HG03558 (cell line): ENCODE measurements at regions not wholly inside any gene's neighbourhood (a gene's known extent, or its start where the extent isn't known, plus 50 kb on each side); places are given as distances from the start of the nearest gene placed in this dataset.
"Not testable (repeated sequence)": the region's sequence is repeated elsewhere in the genome, so short reads cannot be mapped to it uniquely, and the experiment has no call there.

Experiments
- ATAC-seq: cut with Tn5 transposase; IDR thresholded peaks from one replicate; pipeline ENCODE4 v1.9.1; 2021; ENCODE audit warnings: moderate number of reproducible peaks; ENCODE audit not compliant: unreplicated experiment; ENCODE audit errors: extremely low read depth

DNA sequence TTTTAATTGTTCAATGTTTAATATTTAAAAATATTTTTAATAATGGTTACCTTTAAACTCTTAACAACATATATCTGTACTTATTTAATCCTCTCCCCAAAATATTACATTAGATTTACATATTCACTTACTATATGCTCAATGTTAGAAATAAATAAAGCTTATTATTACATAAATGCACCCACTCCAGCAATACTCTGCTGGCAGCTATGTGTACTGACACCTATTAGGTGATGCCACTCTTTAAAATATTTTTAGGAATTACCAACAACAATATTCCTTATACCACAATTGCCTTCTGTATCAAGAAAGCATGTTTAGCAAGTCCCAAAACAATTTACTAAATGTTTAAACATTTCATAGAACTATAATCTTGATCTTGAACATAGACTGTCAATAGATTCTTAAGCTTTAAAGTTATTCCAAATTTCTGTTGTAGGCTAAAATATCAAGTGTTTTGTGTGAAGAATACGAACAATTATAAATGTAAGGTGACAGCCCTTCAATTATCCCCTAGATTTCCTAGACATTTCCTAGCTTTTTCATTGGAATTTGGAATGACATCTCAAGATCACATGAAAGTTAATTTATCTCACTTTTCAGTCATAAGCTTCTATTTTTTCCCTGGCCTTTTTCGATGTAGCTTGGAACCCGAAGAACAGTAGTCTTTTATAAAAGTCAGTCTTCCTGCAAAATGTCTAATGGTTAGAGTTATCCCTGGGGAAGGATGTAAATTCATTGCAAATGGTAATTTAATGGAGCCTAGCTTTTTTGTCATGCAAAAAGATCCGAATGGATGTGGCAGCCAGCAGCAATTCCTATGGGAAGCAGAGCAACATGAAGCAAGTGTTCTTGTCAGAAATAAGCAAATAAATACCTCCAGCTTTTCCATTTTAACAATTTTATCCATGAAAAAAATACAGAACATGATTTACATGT is 907.5 kb upstream of the ATXN7L3B start:
- ATAC-seq = no peak

DNA sequence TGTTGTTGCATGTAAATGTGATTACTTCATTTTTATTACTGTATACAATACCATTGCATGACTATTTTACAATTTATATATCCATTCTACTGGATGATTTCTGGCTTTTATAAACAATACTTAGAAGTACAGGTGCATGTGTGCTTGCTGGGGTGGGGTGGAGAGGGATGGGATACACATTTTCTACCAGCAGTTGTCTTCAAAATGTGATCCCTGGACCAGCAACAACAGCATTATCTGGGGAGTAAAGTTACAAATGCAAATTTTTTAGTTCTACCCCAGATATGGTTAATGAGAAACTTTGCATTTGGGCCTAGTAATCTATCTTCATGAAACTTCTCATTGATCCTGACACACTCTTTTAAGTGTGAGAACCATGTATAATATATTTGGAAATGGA is 905.4 kb upstream of the ATXN7L3B start:
- no peak for ATAC-seq

DNA sequence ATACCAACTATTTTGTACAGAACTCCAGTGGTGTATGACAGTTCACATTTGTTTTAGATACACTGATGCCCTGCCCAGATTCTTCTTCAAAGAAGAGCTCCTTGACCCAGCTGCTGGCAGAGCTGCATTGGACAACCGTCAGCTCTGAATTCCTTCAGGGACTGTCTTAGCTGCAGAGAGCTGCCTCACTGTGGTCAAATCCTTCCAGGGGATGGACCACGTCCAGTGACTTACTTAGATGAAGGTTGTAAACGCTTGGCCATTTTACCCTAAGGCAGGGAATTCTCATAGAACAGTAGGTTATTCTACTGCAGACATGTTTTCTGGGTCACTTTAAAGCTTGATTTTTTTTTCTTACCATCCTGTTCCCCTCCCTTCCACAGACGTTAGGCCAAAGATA is 905.0 kb upstream of the ATXN7L3B start:
- no peak for ATAC-seq

DNA sequence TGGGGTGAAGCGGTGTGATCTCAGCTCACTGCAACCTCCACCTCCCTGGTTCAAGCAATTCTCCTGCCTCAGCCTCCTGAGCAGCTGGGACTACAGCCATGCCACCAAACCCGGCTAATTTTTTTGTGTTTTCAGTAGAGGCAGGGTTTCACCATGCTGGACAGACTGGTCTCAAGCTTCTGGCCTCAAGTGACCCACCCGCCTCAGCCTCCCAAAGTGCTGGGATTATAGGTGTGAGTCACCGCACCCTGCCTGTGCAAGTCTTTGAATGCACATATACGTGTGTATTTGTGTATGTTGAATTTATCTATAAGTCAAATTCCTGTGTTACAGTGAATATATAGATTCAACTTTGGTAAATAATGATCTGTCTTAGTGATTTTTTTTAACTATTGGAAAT is 898.2 kb upstream of the ATXN7L3B start:
- not testable (repeated sequence) for ATAC-seq

DNA sequence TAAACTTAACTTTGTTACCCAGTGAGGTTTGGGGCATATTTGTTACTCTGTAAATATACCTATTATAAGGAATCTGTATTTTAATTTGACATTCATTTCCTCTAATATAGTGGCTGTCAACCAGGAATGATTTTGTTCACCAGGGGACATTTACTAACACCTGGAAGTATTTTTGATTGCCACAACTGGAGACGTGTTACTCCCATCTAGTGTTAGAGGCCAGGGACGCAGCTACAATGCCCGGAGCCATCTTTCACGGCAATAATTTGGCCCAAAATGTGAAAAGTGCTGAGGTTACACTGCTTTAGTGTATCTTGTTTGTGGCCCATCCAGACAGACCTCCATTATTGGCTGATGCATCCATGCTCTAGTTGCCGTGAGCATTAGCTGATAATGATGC is 881.3 kb upstream of the ATXN7L3B start:
- no peak for ATAC-seq

DNA sequence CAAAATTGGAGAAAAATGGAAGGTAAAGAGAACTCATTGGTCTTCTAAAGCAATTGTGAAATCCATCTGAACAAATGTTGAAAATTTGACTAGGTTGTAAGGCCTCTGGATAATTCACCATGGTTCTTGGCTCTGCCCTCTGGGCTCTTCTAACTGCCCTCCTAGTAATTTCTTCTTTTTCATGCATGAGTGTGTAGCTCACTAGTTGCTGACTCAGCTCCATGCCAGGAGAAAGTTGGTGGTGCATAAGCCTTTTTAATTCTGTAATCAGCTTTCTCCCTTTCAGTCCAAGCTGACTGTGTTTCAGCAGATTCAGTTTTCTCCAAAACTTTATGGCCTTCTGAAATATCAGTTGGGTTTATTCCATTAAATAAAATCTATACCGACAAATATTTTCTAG is 877.8 kb upstream of the ATXN7L3B start:
- ATAC-seq = no peak

DNA sequence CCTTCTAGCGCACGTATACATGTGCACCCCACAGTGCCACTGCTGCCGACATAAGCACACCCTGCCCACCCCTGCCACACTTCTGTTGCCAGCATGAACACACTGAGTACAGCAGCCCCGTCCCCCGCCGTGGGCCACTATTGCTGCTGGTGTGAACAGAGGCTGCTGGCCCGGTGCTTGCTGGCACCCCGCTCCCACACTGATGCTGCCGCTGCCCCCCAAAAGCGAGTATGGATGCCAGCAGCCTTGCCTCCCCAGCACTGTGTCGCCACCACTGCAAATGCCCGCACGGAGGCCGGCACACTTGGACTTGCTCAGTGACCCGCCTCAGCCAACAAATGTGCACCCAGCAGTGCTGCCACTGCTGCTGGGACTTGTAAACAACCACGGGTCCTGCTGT is 872.4 kb upstream of the ATXN7L3B start:
- ATAC-seq = no peak

DNA sequence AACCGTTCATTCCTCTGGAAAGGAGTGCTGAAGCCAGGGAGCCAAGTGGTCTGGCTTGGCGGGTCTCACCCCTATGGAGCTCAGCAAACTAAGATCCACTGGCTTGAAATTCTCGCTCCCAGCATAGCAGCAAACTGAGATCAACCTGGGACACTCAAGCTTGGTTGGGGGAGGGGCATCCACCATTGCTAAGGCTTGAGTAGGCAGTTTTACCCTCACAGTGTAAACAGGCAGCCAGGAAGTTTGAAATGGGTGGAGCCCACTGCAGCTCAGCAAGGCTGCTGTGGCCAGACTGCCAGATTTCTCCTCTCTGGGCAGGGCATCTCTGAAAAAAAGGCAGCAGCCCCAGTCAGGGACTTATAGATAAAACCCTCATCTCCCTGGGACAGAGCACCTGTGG is 866.1 kb upstream of the ATXN7L3B start:
- not testable (repeated sequence) for ATAC-seq

DNA sequence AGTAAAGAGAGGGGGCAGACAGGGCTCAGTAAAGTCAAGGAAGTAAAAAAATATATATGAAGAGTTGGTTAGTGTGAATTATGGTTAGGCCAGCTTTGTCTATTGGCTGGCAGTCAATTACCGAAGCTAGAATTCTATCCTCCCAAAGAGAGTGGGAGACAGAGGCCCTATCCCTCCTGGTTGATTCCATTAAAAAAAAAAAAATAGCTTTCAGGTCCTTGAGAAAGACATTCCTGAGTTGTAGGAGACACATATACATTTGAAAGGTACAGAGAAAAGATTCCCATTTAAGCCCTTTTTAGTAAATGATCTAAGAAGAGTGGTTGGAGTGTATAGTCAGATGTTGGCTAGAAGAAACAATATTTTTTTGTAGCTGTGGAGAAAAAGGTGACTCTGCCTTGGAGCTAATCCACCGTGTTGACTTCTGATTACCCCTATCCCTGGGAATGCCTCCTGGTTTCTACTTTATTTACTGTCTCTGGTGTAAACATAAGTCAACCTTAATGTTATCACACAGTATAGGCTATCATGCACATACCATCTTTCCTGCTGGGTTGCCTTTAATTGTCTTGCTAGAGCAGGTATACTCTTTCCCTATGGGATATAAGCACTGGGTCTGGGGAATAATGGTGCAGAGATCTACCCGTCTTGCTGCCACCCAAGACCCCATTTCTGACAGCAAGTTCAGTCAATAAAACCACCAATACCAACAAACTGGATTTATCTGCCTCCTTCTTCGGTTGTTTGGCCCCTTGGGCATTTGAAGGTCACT is 859.9 kb upstream of the ATXN7L3B start:
- ATAC-seq = no peak

DNA sequence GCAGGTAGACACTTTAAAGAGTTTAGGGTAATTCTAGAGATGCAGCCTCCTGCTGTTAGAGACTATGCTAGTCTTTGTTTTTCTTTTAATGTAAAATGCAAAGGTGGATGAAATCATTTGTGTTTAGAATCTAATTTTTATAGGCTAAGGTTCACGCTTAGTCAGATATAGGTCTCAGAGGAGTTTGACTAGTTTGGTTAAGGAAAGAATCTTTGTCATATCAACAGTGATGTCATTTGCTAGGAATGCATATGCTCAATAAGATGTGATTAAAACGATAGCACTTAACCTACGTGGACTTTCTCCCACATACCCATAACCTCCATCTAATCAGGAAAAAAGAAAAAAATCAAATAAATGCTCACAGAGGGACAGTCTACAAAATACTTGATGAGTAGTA is 859.3 kb upstream of the ATXN7L3B start:
- no peak for ATAC-seq

DNA sequence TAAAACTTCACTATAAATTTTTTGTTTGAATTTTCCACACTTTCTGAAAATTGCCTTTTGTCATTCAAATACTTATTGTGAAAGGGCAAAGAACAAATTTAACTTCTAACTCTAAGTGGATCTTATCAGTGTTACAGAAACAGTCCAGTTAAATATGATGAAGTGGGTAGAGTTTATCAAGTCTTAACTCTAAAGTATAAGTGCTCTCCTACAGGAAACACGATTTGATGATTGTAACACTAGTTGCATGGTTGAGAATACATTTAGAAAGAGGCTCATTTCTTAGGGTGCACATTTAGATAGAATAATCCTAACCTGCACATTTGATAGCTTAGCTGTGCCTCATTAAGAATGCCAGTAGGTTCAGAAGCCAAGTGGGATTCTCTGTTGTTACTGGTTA is 838.3 kb upstream of the ATXN7L3B start:
- no peak for ATAC-seq

DNA sequence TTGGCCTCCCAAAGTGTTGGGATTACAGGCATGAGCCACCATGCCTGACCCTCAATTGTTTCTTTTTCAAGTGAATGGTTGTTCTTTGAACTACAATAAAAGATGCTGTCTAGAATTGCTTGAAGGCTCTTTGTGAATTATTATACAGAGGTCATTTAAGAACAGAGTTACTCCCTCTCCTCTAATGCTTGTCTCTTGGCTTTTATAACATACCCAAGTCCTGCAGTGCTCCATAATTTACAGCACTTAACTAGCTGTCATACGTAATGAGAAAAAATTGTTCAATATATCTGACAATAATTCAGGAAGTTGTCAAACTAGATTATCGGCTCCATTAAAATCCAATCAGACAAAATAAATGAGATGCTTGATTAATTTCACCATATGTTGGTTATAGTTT is 823.0 kb upstream of the ATXN7L3B start:
- ATAC-seq = no peak

DNA sequence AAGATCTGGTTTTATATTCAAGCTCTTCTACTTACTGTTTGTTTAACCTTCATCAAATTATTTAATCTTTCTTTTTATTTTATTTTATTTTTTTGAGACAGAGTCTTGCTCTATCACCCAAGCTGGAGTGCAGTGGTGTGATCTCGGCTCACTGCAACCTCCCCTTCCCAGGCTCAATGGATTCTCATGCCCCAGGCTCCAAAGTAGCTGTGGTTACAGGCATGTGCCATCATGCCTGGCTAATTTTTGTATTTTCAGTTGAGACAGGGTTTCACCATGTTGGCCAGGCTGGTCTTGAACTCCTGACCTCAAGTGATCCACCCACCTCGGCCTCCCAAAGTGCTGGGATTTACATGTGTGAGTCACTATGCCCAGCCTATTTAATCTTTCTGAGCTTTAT is 821.5 kb upstream of the ATXN7L3B start:
- not testable (repeated sequence) for ATAC-seq

DNA sequence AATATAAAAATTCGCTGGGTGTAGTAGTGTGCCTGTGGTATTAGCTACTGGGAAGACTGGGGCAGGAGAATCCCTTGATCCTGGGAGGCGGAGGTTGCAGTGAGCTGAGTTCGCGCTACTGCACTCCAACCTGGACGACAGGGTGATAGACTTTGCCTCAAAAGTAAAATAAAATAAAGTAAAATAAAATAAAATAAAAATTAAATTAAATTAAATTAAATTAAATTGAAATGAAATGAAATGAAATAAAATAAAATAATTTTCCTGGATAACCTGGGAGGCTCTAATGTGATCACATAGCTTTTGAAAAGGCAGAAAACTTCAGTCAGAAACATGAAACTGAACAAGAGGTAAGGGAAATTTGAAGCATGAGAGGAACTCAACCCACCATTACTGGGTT is 818.4 kb upstream of the ATXN7L3B start:
- no peak for ATAC-seq

DNA sequence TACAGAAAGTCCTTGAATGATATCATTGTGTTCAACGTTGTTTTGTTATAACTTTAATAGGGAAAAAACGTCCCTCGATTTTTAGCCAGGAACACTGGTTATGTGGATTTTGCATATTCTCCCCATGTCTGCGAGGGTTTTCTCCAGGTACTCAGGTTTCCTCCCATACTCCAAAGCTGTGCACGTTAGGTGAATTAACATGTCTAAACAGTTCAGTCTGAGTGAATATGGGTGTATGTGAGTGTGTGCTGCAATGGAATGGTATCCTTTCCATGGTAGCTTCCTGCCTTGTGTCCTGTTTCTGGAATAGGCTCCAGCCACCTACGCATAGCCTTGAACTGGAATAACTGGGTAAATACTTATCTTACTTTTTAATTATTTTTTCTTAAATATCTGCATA is 810.8 kb upstream of the ATXN7L3B start:
- ATAC-seq = no peak

DNA sequence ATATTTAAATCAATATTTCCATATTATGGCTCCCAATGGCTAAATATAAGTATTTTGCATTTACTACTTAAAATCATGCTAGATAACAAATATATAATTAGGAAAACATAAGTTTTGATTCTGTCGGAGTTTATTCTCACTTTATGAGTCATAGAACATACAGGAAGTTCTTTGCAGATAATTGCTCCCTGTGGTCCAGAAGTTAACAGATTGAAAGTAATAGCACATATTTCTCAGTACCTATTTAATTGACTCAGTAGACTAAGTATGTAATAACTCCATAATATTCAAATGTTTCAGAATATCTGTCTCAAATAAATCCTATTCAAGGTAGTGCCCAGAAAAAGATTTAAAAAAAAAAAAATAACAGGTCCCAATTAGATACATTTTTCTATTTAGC is 806.0 kb upstream of the ATXN7L3B start:
- no peak for ATAC-seq

DNA sequence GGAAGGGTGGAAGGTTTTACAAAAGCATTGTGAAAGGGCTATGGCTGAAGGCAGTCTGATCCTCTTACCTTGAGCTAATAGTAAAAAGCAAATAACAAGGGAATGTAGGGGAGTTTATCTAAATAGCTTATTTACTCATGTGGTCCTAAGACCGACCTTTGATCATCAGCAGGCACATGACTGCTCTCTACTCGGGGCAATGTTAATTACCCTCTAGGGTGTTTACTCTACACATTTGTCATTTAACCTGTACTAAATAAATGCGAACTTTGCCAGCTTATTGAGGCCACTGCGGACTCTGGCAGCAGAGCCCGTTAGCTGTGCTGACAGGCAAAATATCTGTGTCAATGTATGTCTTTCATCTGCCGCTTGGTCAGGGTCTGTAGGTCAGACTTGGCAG is 768.3 kb upstream of the ATXN7L3B start:
- no peak for ATAC-seq

DNA sequence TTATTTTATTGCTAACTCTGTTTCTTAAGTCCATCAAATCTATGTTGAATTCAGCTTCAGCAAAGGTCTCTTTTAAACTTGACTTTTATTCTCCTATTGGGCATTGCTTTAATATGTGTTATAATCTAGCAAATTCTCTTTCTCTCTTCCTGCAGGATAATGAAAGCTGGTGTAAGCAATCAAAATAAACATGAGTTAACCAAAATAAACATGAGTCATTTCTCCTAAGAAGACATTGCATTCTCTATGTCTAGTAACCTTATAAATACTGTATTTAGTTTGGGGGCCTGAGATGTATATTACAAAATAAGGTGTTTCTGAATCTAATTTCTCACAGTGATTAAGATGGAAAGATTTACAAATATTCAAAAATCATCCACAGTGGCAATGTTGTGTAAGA is 739.1 kb upstream of the ATXN7L3B start:
- ATAC-seq = no peak

DNA sequence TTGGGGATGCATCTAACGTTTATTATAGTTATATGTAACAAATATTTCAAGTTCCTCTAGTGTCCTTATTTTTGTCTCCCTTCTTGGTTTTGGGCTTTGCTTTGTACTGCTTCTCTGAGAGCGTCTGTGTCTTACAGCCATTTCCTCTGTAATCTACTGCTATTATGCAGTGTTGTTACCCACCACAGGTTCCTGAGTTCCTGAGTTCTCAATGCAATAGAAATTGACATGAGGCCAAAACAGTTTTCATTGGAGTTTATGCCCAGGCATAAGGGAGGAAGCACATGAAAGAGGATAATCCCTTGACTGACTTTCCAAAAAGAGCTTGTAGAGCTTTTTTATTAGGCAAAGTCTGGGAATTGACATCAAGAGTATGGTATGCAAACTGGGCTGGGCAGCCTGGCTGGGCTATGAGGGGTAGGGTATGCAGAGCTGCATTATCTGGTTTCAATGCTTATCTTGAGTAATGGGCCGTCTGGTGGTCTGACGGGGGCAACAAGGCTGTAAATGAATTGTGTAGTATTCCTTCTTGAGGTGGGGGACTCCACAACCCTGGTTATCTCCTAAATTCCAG is 722.5 kb upstream of the ATXN7L3B start:
- ATAC-seq = no peak

DNA sequence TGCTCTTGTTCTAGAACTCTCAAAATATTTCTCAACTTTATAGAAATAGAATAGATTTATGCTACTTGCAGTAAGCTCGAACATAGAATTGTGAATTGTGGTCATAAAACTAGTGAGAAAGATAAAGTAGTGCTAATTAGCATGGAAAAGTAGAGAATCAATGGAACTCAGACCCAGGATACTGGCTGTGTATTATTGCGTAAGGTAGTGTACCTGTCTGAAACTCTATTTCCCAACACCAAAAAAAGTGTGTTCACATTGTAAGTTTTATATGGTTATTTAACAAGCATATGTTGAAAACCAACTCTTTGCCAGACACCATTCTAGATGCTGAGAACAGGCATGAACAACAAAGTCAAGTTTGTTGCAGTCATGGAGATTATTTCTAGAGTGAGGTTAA is 720.5 kb upstream of the ATXN7L3B start:
- no peak for ATAC-seq

DNA sequence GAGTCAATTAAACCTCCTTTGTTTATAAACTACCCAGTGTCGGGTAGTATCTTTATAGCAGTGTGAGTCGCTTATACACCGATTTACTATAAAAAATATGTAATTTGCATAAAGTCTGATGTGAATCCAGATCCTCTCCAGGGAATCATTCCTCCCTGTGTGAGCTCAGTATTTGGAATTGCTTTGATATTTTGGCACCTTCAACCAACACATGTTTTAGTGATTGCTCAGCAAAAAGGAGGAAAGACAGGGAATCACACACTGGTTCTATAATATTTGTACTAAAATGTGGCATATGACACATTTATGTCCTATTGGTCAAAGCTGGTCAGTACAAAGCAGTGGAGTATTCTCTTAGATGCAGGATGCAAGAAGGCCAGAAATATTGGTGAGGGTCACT is 703.9 kb upstream of the ATXN7L3B start:
- no peak for ATAC-seq
